ENCODE measurements at regions not wholly inside any gene's neighbourhood (a gene's known extent, or its start where the extent isn't known, plus 50 kb on each side); places are given as distances from the start of the nearest gene placed in this dataset.
"Not testable (repeated sequence)": the region's sequence is repeated elsewhere in the genome, so short reads cannot be mapped to it uniquely, and the experiment has no call there.

DNA sequence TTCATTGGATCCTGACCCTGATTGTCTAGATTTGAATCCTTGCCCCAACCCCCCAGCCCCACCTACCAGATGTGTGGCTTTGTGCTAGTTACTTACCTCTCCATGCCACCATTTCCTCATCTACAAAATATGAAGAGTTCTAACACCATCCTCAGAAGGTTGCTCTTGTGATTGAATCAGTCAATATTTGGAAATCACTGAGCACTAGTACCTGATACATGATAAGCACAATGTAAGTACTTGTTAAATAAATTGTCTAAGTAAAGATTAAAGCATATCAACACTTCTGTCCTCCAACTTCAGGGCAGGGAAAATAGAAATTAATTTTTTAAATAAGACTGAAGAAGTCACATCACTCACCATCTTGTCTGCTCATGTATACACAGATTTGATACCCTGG lies 249.6 kb upstream of the KLF3 start:
- Histone ChIP-seq H3K79me1 (ENCODE audit: low read length) (no peaks in the 10 kb centered on the region), H4K8ac (ENCODE audit: low read depth, low read length) (no peak overlapping the region), H3K4me3 (ENCODE audit: low read depth, low read length) (no peak overlapping the region), H3K79me2 (ENCODE audit: control insufficient read depth, insufficient read depth, low read length, poor library complexity) (no peaks in the 10 kb centered on the region), H3K27me3 (ENCODE audit: insufficient read depth, low read length) (no peaks in the 10 kb centered on the region), H3K18ac (ENCODE audit: low read length) (no peak overlapping the region), H2BK120ac (ENCODE audit: insufficient read depth, low read length, poor library complexity) (no peak overlapping the region), H3K14ac (ENCODE audit: low read length) (no peak overlapping the region), H2AFZ (ENCODE audit: insufficient read depth, low read length, poor library complexity) (no peak overlapping the region), H3K9ac (ENCODE audit: low read length) (no peak overlapping the region), H3K9me3 (ENCODE audit: insufficient read depth, low read depth, low read length) (peaks cover 2% of the 10 kb centered on the region), H2BK12ac (ENCODE audit: low read length) (no peak overlapping the region), H3K27ac (ENCODE audit: low read depth, low read length) (no peak overlapping the region), H4K12ac (ENCODE audit: low read depth, low read length) (no peak overlapping the region), H3K4ac (ENCODE audit: low read depth, low read length) (no peak overlapping the region), H3K4me2 (ENCODE audit: low read length) (no peak overlapping the region), H3K4me1 (ENCODE audit: control insufficient read depth in 1 of 2, insufficient read depth in 2 of 2, low read length in 2 of 2) (no peaks in the 10 kb centered on the region), H2BK5ac (ENCODE audit: low read depth, low read length, poor library complexity) (no peak overlapping the region), H4K91ac (ENCODE audit: low read depth, low read length) (no peak overlapping the region), H2AK5ac (ENCODE audit: low read length) (no peak overlapping the region), H3K36me3 (ENCODE audit: control insufficient read depth in 1 of 2, insufficient read depth in 2 of 2, low read length in 2 of 2) (no peaks in the 10 kb centered on the region), H3K23ac (ENCODE audit: low read length) (no peak overlapping the region)
- DNase-seq: no peak

GRCh38 chr4:38415682-38416081 lies 248.3 kb upstream of the KLF3 start:
- H3K4me3 ChIP-seq (ENCODE audit: low read depth, low read length): peak overlapping the region; percentile 35
- no peak overlapping the region for H2BK5ac ChIP-seq (ENCODE audit: low read depth, low read length, poor library complexity)
- H3K36me3 ChIP-seq (ENCODE audit: control insufficient read depth in 1 of 2, insufficient read depth in 2 of 2, low read length in 2 of 2): no peaks in the 10 kb centered on the region
- no peak overlapping the region for H4K12ac ChIP-seq (ENCODE audit: low read depth, low read length)
- no peak overlapping the region for H2AFZ ChIP-seq (ENCODE audit: insufficient read depth, low read length, poor library complexity)
- H3K14ac ChIP-seq (ENCODE audit: low read length): no peak overlapping the region
- no peak overlapping the region for H3K9ac ChIP-seq (ENCODE audit: low read length)
- peaks cover 2% of the 10 kb centered on the region for H3K9me3 ChIP-seq (ENCODE audit: insufficient read depth, low read depth, low read length)
- H3K23ac ChIP-seq (ENCODE audit: low read length): no peak overlapping the region
- DNase-seq: no peak
- H3K79me2 ChIP-seq (ENCODE audit: control insufficient read depth, insufficient read depth, low read length, poor library complexity): no peaks in the 10 kb centered on the region
- H3K27ac ChIP-seq (ENCODE audit: low read depth, low read length): no peak overlapping the region
- H3K79me1 ChIP-seq (ENCODE audit: low read length): no peaks in the 10 kb centered on the region
- no peak overlapping the region for H2AK5ac ChIP-seq (ENCODE audit: low read length)
- no peak overlapping the region for H4K8ac ChIP-seq (ENCODE audit: low read depth, low read length)
- no peaks in the 10 kb centered on the region for H3K4me1 ChIP-seq (ENCODE audit: control insufficient read depth in 1 of 2, insufficient read depth in 2 of 2, low read length in 2 of 2)
- H3K18ac ChIP-seq (ENCODE audit: low read length): no peak overlapping the region
- no peak overlapping the region for H3K4me2 ChIP-seq (ENCODE audit: low read length)
- H3K27me3 ChIP-seq (ENCODE audit: insufficient read depth, low read length): no peaks in the 10 kb centered on the region
- H4K91ac ChIP-seq (ENCODE audit: low read depth, low read length): no peak overlapping the region
- H2BK120ac ChIP-seq (ENCODE audit: insufficient read depth, low read length, poor library complexity): no peak overlapping the region
- H2BK12ac ChIP-seq (ENCODE audit: low read length): no peak overlapping the region
- H3K4ac ChIP-seq (ENCODE audit: low read depth, low read length): no peak overlapping the region
- no CpG with 5 or more reads among the region's 6 CpGs for WGBS (ENCODE audit: extremely low coverage, insufficient coverage, insufficient read length)

GRCh38 chr4:38416450-38417014 lies 247.5 kb upstream of the KLF3 start:
- Histone ChIP-seq H3K4ac (ENCODE audit: low read depth, low read length) (no peak overlapping the region), H2BK120ac (ENCODE audit: insufficient read depth, low read length, poor library complexity) (no peak overlapping the region), H3K27ac (ENCODE audit: low read depth, low read length) (no peak overlapping the region), H3K4me3 (ENCODE audit: low read depth, low read length) (no peak overlapping the region), H4K8ac (ENCODE audit: low read depth, low read length) (no peak overlapping the region), H2BK12ac (ENCODE audit: low read length) (no peak overlapping the region), H4K12ac (ENCODE audit: low read depth, low read length) (no peak overlapping the region), H3K4me2 (ENCODE audit: low read length) (no peak overlapping the region), H3K79me1 (ENCODE audit: low read length) (no peaks in the 10 kb centered on the region), H3K18ac (ENCODE audit: low read length) (no peak overlapping the region), H3K4me1 (ENCODE audit: control insufficient read depth in 1 of 2, insufficient read depth in 2 of 2, low read length in 2 of 2) (no peaks in the 10 kb centered on the region), H3K79me2 (ENCODE audit: control insufficient read depth, insufficient read depth, low read length, poor library complexity) (no peaks in the 10 kb centered on the region), H3K27me3 (ENCODE audit: insufficient read depth, low read length) (no peaks in the 10 kb centered on the region), H2BK5ac (ENCODE audit: low read depth, low read length, poor library complexity) (no peak overlapping the region), H3K9me3 (ENCODE audit: insufficient read depth, low read depth, low read length) (peaks cover 2% of the 10 kb centered on the region), H3K9ac (ENCODE audit: low read length) (no peak overlapping the region), H3K36me3 (ENCODE audit: control insufficient read depth in 1 of 2, insufficient read depth in 2 of 2, low read length in 2 of 2) (no peaks in the 10 kb centered on the region), H3K23ac (ENCODE audit: low read length) (no peak overlapping the region), H3K14ac (ENCODE audit: low read length) (no peak overlapping the region), H2AK5ac (ENCODE audit: low read length) (no peak overlapping the region), H2AFZ (ENCODE audit: insufficient read depth, low read length, poor library complexity) (no peak overlapping the region), H4K91ac (ENCODE audit: low read depth, low read length) (no peak overlapping the region)
- WGBS (ENCODE audit: extremely low coverage, insufficient coverage, insufficient read length): no CpG with 5 or more reads among the region's 1 CpG
- DNase-seq: no peak

- H4K12ac ChIP-seq (ENCODE audit: low read depth, low read length); H3K14ac ChIP-seq (ENCODE audit: low read length); H3K4me2 ChIP-seq (ENCODE audit: low read length); H2BK12ac ChIP-seq (ENCODE audit: low read length); H3K79me1 ChIP-seq (ENCODE audit: low read length); H2AFZ ChIP-seq (ENCODE audit: insufficient read depth, low read length, poor library complexity); H3K4me3 ChIP-seq (ENCODE audit: low read depth, low read length); H3K4me1 ChIP-seq (ENCODE audit: control insufficient read depth in 1 of 2, insufficient read depth in 2 of 2, low read length in 2 of 2); H4K8ac ChIP-seq (ENCODE audit: low read depth, low read length); H3K18ac ChIP-seq (ENCODE audit: low read length); DNase-seq; H3K4ac ChIP-seq (ENCODE audit: low read depth, low read length); H3K27ac ChIP-seq (ENCODE audit: low read depth, low read length); H3K9me3 ChIP-seq (ENCODE audit: insufficient read depth, low read depth, low read length); H3K79me2 ChIP-seq (ENCODE audit: control insufficient read depth, insufficient read depth, low read length, poor library complexity); H2BK5ac ChIP-seq (ENCODE audit: low read depth, low read length, poor library complexity); H2BK120ac ChIP-seq (ENCODE audit: insufficient read depth, low read length, poor library complexity); H3K9ac ChIP-seq (ENCODE audit: low read length); H3K27me3 ChIP-seq (ENCODE audit: insufficient read depth, low read length); H3K36me3 ChIP-seq (ENCODE audit: control insufficient read depth in 1 of 2, insufficient read depth in 2 of 2, low read length in 2 of 2); H4K91ac ChIP-seq (ENCODE audit: low read depth, low read length); H3K23ac ChIP-seq (ENCODE audit: low read length); H2AK5ac ChIP-seq (ENCODE audit: low read length): not testable (repeated sequence)
- WGBS (ENCODE audit: extremely low coverage, insufficient coverage, insufficient read length): no CpG with 5 or more reads among the region's 4 CpGs
Observed at GRCh38 chr4:38420254-38420653, 243.7 kb upstream of the KLF3 start.
